Activated CD4-positive, alpha-beta memory T cell treated with anti-CD3 and anti-CD28 coated beads for 36 hours (primary cell): ENCODE measurements at regions not wholly inside any gene's neighbourhood (a gene's known extent, or its start where the extent isn't known, plus 50 kb on each side); places are given as distances from the start of the nearest gene placed in this dataset.

ENCODE experiments used
- CTCF ChIA-PET: fragments of 350-600 bp; sonication (Branson Sonifier 250); formaldehyde crosslinking; loops from one replicate; lab custom pipeline; 2021; ENCODE audit warnings: antibody characterized with exemption, inconsistent platforms; lab: Charles Lee
- POLR2A ChIA-PET: fragments of 350-600 bp; sonication (Branson Sonifier 250); formaldehyde crosslinking; loops from one replicate; lab custom pipeline; 2021; ENCODE audit warnings: antibody characterized with exemption; lab: Charles Lee
- DNase-seq: peaks from one replicate; pipeline ENCODE4 v3.0.0-alpha.2; 2020
- H3K27ac Mint-ChIP-seq: one replicate; pipeline ENCODE4 v1.8.0; 2021; ENCODE audit warnings: mixed read lengths
- H3K27me3 Mint-ChIP-seq: one replicate; pipeline ENCODE4 v1.8.0; 2021; ENCODE audit warnings: mixed read lengths
- H3K36me3 Mint-ChIP-seq: one replicate; pipeline ENCODE4 v1.8.0; 2021; ENCODE audit warnings: mixed read lengths
- H3K4me1 Mint-ChIP-seq: one replicate; pipeline ENCODE4 v1.8.0; 2021; ENCODE audit warnings: low read depth, mixed read lengths
- H3K4me3 Mint-ChIP-seq: one replicate; pipeline ENCODE4 v1.8.0; 2021; ENCODE audit warnings: mild to moderate bottlenecking, mixed read lengths
- H3K9me3 Mint-ChIP-seq: one replicate; pipeline ENCODE4 v1.8.0; 2021; ENCODE audit warnings: mixed read lengths
- intact Hi-C: fragments of 100-400 bp; cut with micrococcal nuclease; formaldehyde crosslinking; loops from one replicate; pipeline ENCODE4 v1.15.1; 2023

DNA sequence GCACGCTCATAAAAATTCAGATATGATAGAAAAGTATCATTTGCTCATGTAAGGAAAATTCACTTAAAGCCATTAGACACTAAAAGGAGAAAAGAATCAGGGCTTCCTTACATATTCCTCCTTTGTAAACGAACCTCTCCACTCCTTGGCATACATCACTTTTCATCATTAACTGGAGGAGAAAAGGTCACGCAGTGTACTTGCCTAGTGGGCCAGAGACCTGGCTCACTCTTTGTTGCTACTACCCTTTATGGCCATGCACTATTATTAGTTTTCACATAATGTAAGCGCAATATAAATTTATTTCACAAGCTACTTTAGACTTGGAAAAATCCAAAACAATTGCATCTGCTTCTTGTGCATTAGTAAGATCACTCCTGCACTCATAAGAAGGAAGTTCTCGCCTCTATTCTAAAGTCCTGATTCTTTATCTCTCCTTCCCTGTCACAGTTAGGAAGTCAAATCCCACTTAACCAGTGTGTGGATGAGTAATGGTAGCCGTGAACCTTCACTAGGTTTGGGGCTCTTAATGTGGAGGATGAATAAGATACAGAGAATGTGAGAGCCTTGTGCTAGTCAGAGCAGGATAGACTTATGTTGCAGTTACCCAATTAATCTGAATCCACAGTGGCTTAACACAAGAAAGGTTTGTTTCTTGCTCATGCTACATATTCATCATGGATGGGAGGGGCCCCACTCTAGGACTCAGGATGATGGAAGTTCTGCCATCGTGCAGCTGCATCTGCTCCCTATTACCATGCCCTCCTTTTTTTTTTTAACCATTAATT, 115.0 kb upstream of the GLS start:
- intact Hi-C loops = loop anchor here (2.0 to 10.0 kb wide), 3 partner anchors 19 to 361 kb away; partner anchors contain the start of gene MFSD6
- ChIA-PET CTCF (interaction anchor here (0.7 to 1.4 kb wide), 2 partner anchors 130 to 145 kb away, joined by 4 read pairs; no protein-coding TSS in a partner anchor), POLR2A (no interaction called here)
- DNase-seq = peak; percentile 40
- H3K4me3 Mint-ChIP-seq = no peak overlapping the region
- no peak overlapping the region for H3K27ac Mint-ChIP-seq
- H3K27me3 Mint-ChIP-seq = no peaks in the 10 kb centered on the region
- no peaks in the 10 kb centered on the region for H3K36me3 Mint-ChIP-seq
- peaks cover under 1% of the 10 kb centered on the region for H3K9me3 Mint-ChIP-seq
- peaks cover 49% of the 10 kb centered on the region for H3K4me1 Mint-ChIP-seq

GRCh38 chr2:190766174-190766572, 114.4 kb upstream of the GLS start:
- no peak for DNase-seq
- intact Hi-C loops = loop anchor here (10.0 kb wide), 1 partner anchor 361 kb away; the partner anchor contains the start of gene MFSD6
- POLR2A ChIA-PET = no interaction called here
- Mint-ChIP-seq H3K36me3 (no peaks in the 10 kb centered on the region), H3K4me3 (no peak overlapping the region), H3K27ac (no peak overlapping the region), H3K27me3 (no peaks in the 10 kb centered on the region), H3K9me3 (no peaks in the 10 kb centered on the region), H3K4me1 (peaks cover 51% of the 10 kb centered on the region)
- CTCF ChIA-PET = interaction anchor here (1.3 to 1.4 kb wide), 2 partner anchors 15 to 130 kb away, joined by 4 to 5 read pairs; no protein-coding TSS in a partner anchor

DNA sequence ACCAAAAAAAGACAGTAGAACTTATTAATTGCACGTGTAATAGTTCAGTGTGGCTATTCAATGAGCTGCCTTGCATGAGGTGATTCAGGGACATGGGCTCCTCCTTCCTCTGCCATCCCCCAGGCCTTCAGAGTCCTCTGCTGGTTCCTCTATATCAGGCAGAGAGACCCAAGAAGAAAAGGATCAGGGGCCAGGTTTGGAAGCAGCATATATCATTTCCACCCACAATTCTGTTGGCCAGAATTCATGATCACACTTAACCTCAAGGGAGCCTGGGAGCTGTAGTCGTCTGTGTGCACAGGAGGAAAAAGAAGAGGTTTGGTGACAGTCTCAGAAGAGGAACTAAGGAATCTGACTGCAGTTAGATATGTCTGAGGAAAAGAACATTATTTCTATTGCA, 114.0 kb upstream of the GLS start:
- POLR2A ChIA-PET = no interaction called here
- no peak overlapping the region for H3K4me3 Mint-ChIP-seq
- intact Hi-C loops = loop anchor here (10.0 kb wide), 1 partner anchor 362 kb away; the partner anchor contains the start of gene MFSD6
- H3K27ac Mint-ChIP-seq = no peak overlapping the region
- DNase-seq = no peak
- CTCF ChIA-PET = interaction anchor here (1.3 to 1.4 kb wide), 2 partner anchors 14 to 131 kb away, joined by 4 to 5 read pairs; no protein-coding TSS in a partner anchor
- H3K27me3 Mint-ChIP-seq = no peaks in the 10 kb centered on the region
- H3K9me3 Mint-ChIP-seq = no peaks in the 10 kb centered on the region
- H3K36me3 Mint-ChIP-seq = no peaks in the 10 kb centered on the region
- peaks cover 51% of the 10 kb centered on the region for H3K4me1 Mint-ChIP-seq

- intact Hi-C loops = loop anchor here (10.0 kb wide), 1 partner anchor 363 kb away; the partner anchor contains the start of gene MFSD6
- Mint-ChIP-seq H3K4me1 (peaks cover 46% of the 10 kb centered on the region), H3K9me3 (no peaks in the 10 kb centered on the region), H3K36me3 (no peaks in the 10 kb centered on the region), H3K27me3 (no peaks in the 10 kb centered on the region), H3K27ac (no peak overlapping the region), H3K4me3 (no peak overlapping the region)
- ChIA-PET POLR2A (no interaction called here), CTCF (no interaction called here)
- no peak for DNase-seq
These were observed 112.8 kb upstream of the GLS start for GRCh38 chr2:190767821-190768220.

- Mint-ChIP-seq H3K36me3 (no peaks in the 10 kb centered on the region), H3K4me3 (no peak overlapping the region), H3K27ac (no peak overlapping the region), H3K9me3 (peaks cover 3% of the 10 kb centered on the region), H3K4me1 (peaks cover 33% of the 10 kb centered on the region), H3K27me3 (no peaks in the 10 kb centered on the region)
- DNase-seq = no peak
- CTCF ChIA-PET = no interaction called here
- POLR2A ChIA-PET = no interaction called here
- intact Hi-C loops = loop anchor here (10.0 kb wide), 1 partner anchor 364 kb away; the partner anchor contains the start of gene MFSD6
These were observed 111.4 kb upstream of the GLS start for GRCh38 chr2:190769258-190769657.

GRCh38 chr2:190771726-190772125, 108.9 kb upstream of the GLS start:
- no peak for DNase-seq
- no peak overlapping the region for H3K4me3 Mint-ChIP-seq
- ChIA-PET POLR2A (no interaction called here), CTCF (no interaction called here)
- H3K27me3 Mint-ChIP-seq = peaks cover 3% of the 10 kb centered on the region
- H3K4me1 Mint-ChIP-seq = peaks cover 12% of the 10 kb centered on the region
- H3K9me3 Mint-ChIP-seq = peaks cover 3% of the 10 kb centered on the region
- intact Hi-C loops = no loop called here
- no peak overlapping the region for H3K27ac Mint-ChIP-seq
- no peaks in the 10 kb centered on the region for H3K36me3 Mint-ChIP-seq

- Mint-ChIP-seq H3K27ac (no peak overlapping the region), H3K4me3 (no peak overlapping the region), H3K4me1 (peaks cover 14% of the 10 kb centered on the region), H3K27me3 (peaks cover 13% of the 10 kb centered on the region), H3K36me3 (no peaks in the 10 kb centered on the region), H3K9me3 (peaks cover 4% of the 10 kb centered on the region)
- no peak for DNase-seq
- POLR2A ChIA-PET = interaction anchor here (0.6 kb wide), 1 partner anchor 370 kb away, joined by 4 read pairs; the partner anchor contains the start of gene STAT4
- intact Hi-C loops = loop anchor here (5.0 kb wide), 2 partner anchors 167 to 182 kb away; no protein-coding TSS in a partner anchor
- CTCF ChIA-PET = interaction anchor here (0.6 to 6.1 kb wide), 20 partner anchors 14 to 691 kb away, joined by 3 to 50 read pairs (median 3); no protein-coding TSS in a partner anchor
These were observed 100.0 kb upstream of the GLS start for GRCh38 chr2:190780594-190780993.

DNA sequence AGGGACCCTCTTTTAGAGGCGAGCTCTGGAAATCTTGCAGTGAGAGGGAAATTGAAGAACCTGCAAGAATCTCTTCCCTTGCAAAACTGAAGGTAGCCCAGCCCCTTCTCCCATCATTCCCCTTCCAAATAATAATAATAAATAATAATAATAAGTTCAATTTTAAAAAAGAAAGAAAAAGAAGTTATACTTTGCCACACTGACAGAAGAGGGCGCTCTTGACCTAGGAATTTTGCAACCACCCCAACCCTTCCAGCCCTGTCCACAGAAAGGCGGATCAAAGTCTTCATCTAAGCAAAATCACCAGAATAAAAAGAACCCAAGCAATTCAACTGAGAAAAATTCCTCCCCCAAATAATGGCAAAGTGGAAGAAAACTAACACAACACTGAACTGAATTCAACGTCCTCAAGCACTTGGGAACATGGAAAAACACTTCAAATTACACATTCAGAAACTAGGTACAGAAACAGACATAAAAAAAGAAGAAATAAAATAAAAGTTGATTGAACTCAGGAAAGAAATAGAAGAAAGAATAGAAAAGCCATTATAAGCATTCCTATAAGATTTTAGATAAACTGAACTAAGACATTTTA, 98.9 kb upstream of the GLS start:
- CTCF ChIA-PET = interaction anchor here (0.6 to 6.1 kb wide), 18 partner anchors 13 to 388 kb away, joined by 3 to 50 read pairs (median 4); no protein-coding TSS in a partner anchor

GRCh38 chr2:190782264-190782663, 98.4 kb upstream of the GLS start:
- intact Hi-C loops = loop anchor here (5.0 kb wide), 2 partner anchors 165 to 180 kb away; no protein-coding TSS in a partner anchor
- ChIA-PET POLR2A (no interaction called here), CTCF (interaction anchor here (1.9 to 6.1 kb wide), 5 partner anchors 12 to 182 kb away, joined by 4 to 50 read pairs (median 13); no protein-coding TSS in a partner anchor)
- H3K27ac Mint-ChIP-seq = no peak overlapping the region
- H3K4me3 Mint-ChIP-seq = no peak overlapping the region
- peaks cover 5% of the 10 kb centered on the region for H3K27me3 Mint-ChIP-seq
- peaks cover 4% of the 10 kb centered on the region for H3K9me3 Mint-ChIP-seq
- peaks cover 25% of the 10 kb centered on the region for H3K4me1 Mint-ChIP-seq
- no peaks in the 10 kb centered on the region for H3K36me3 Mint-ChIP-seq
- DNase-seq = no peak

More for the DNA sequence above, 98.9 kb upstream of the GLS start:
- intact Hi-C loops = loop anchor here (1.0 to 5.0 kb wide), 5 partner anchors 23 to 374 kb away; no protein-coding TSS in a partner anchor
- peaks cover 9% of the 10 kb centered on the region for H3K27me3 Mint-ChIP-seq
- no peak overlapping the region for H3K4me3 Mint-ChIP-seq
- H3K9me3 Mint-ChIP-seq = peaks cover 4% of the 10 kb centered on the region
- peaks cover 22% of the 10 kb centered on the region for H3K4me1 Mint-ChIP-seq
- H3K27ac Mint-ChIP-seq = no peak overlapping the region
- POLR2A ChIA-PET = no interaction called here
- DNase-seq = peak; percentile 66
- no peaks in the 10 kb centered on the region for H3K36me3 Mint-ChIP-seq

DNA sequence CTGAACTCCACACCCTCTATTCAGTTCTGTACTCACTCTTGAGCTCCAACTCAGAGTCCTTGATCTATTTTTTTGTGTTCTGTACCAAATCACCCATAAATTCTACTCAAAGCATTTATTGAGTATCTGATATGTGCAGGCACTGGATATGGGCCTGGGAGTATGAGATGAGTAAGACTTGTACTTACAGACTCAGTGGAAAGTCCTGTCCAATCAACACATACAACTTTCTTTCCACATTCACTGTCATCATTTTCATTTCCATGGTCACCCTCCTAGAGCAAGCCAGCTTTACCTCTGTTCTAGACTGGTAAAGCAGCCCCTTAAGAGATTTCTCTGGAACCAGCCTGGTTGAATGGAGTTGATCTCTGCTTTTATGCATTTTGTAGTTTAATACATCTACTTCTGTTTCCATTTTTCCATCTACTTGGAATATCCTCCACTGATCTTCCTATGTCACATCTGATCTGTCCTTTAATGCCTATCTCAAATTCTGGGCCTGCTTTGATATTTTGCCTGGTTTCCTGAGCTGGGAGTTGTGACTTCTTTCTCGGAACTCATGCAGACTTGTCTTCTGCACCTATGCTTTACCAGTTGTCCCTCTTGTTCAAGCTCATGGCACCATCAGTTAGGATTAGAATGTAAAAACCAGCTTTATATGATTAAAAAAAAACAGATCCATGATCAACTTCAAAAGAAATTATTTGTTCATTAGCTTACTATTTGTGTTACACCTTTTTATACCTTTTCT, 96.9 kb upstream of the GLS start:
- H3K4me3 Mint-ChIP-seq = no peak overlapping the region
- no peak for DNase-seq
- peaks cover 4% of the 10 kb centered on the region for H3K9me3 Mint-ChIP-seq
- H3K27me3 Mint-ChIP-seq = peaks cover 5% of the 10 kb centered on the region
- ChIA-PET POLR2A (interaction anchor here (0.5 to 1.3 kb wide), 2 partner anchors 12 to 98 kb away, joined by 3 to 5 read pairs; no protein-coding TSS in a partner anchor), CTCF (interaction anchor here (0.8 to 6.1 kb wide), 9 partner anchors 11 to 269 kb away, joined by 3 to 50 read pairs (median 3); no protein-coding TSS in a partner anchor)
- intact Hi-C loops = loop anchor here (5.0 kb wide), 2 partner anchors 164 to 179 kb away; no protein-coding TSS in a partner anchor
- peaks cover 25% of the 10 kb centered on the region for H3K4me1 Mint-ChIP-seq
- no peak overlapping the region for H3K27ac Mint-ChIP-seq
- no peaks in the 10 kb centered on the region for H3K36me3 Mint-ChIP-seq

DNA sequence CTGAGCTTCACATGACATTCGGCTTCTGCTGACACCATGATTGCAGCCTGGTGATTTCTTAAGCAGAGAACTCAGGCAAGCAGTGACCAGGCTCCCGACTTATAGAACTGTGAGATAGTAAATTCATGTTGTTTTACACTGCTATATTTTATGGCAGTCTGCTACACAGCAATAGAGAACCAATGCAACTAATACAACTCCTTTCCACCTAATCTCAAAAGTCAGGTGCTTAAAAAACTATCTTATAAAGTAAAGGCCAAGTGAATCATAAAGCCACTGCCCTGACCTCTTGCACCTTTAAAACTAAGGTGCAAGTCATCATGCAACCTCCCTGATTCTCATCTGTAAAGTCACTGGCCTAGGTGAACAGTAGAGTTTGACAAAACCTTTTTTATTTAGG, 95.3 kb upstream of the GLS start:
- H3K4me3 Mint-ChIP-seq = no peak overlapping the region
- H3K27me3 Mint-ChIP-seq = peaks cover 5% of the 10 kb centered on the region
- intact Hi-C loops = loop anchor here (1.0 kb wide), 1 partner anchor 59 kb away; no protein-coding TSS in a partner anchor
- no peaks in the 10 kb centered on the region for H3K36me3 Mint-ChIP-seq
- peaks cover 29% of the 10 kb centered on the region for H3K4me1 Mint-ChIP-seq
- H3K27ac Mint-ChIP-seq = no peak overlapping the region
- CTCF ChIA-PET = interaction anchor here (0.6 to 6.1 kb wide), 3 partner anchors 22 to 163 kb away, joined by 3 to 50 read pairs (median 7); no protein-coding TSS in a partner anchor
- peaks cover 4% of the 10 kb centered on the region for H3K9me3 Mint-ChIP-seq
- DNase-seq = no peak
- POLR2A ChIA-PET = no interaction called here
